Ishikawa (cell line): ENCODE measurements at regions not wholly inside any gene's neighbourhood (a gene's known extent, or its start where the extent isn't known, plus 50 kb on each side); places are given as distances from the start of the nearest gene placed in this dataset.

Source experiments
- CEBPB ChIP-seq: IDR thresholded peaks from 2 replicates; pipeline ENCODE4 v1.6.1; 2012
- CREB1 ChIP-seq: IDR thresholded peaks from 2 replicates; pipeline ENCODE4 v1.6.1; 2012; ENCODE audit warnings: low read depth
- EGR1 ChIP-seq: IDR thresholded peaks from 2 replicates; pipeline ENCODE4 v1.6.1; 2012
- EP300 ChIP-seq: IDR thresholded peaks from 2 replicates; pipeline ENCODE4 v1.6.1; 2012; ENCODE audit warnings: borderline replicate concordance
- FOXM1 ChIP-seq: IDR thresholded peaks from 2 replicates; pipeline ENCODE4 v1.6.1; 2012; ENCODE audit warnings: low read depth, borderline replicate concordance
- NFIC ChIP-seq: IDR thresholded peaks from 2 replicates; pipeline ENCODE4 v1.6.1; 2012
- RAD21 ChIP-seq: IDR thresholded peaks from 2 replicates; pipeline ENCODE4 v1.6.1; 2012; ENCODE audit warnings: low read depth
- TAF1 ChIP-seq: IDR thresholded peaks from 2 replicates; pipeline ENCODE4 v1.6.1; 2012; ENCODE audit warnings: low read depth, mild to moderate bottlenecking
- TCF12 ChIP-seq: IDR thresholded peaks from 2 replicates; pipeline ENCODE4 v1.6.1; 2012; ENCODE audit warnings: low read depth
- TEAD4 ChIP-seq: IDR thresholded peaks from 2 replicates; pipeline ENCODE4 v1.6.1; 2012
- YY1 ChIP-seq: IDR thresholded peaks from 2 replicates; pipeline ENCODE4 v1.6.1; 2012; ENCODE audit warnings: low read depth
- ZBTB7A ChIP-seq: IDR thresholded peaks from 2 replicates; pipeline ENCODE4 v1.6.1; 2012; ENCODE audit warnings: low read depth
- TF ChIP-seq, protein P1 (sequence below): IDR thresholded peaks from 2 replicates; pipeline ENCODE4 v1.6.1; 2012; ENCODE audit warnings: low read depth, mild to moderate bottlenecking
- TF ChIP-seq, protein P2 (sequence below): IDR thresholded peaks from 2 replicates; pipeline ENCODE4 v1.6.1; 2012
- TF ChIP-seq, protein P3 (sequence below): IDR thresholded peaks from 2 replicates; pipeline ENCODE4 v1.6.1; 2012

DNA sequence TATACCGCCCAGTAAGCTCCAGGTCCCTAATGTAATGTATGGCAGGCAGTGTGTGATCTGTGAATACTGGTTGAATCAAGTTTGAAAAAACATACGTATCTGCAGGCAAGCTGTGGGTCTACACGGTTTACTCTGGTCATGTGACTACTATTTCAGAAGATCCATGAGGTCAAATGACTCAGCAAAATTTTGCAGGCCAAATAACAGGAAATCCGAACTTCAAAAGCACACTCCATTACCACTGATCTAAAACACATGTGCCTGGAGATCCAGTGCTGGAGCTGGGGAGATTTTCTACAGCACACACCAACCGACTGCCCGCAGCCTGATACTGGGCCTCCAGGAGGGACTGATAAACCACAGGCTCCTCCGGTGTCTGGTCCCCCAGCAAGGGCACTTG lies 64.5 kb upstream of the SLC44A3 start:
- TF ChIP-seq CREB1 (no peak), RAD21 (no peak)
- TF ChIP-seq, protein P1, sequence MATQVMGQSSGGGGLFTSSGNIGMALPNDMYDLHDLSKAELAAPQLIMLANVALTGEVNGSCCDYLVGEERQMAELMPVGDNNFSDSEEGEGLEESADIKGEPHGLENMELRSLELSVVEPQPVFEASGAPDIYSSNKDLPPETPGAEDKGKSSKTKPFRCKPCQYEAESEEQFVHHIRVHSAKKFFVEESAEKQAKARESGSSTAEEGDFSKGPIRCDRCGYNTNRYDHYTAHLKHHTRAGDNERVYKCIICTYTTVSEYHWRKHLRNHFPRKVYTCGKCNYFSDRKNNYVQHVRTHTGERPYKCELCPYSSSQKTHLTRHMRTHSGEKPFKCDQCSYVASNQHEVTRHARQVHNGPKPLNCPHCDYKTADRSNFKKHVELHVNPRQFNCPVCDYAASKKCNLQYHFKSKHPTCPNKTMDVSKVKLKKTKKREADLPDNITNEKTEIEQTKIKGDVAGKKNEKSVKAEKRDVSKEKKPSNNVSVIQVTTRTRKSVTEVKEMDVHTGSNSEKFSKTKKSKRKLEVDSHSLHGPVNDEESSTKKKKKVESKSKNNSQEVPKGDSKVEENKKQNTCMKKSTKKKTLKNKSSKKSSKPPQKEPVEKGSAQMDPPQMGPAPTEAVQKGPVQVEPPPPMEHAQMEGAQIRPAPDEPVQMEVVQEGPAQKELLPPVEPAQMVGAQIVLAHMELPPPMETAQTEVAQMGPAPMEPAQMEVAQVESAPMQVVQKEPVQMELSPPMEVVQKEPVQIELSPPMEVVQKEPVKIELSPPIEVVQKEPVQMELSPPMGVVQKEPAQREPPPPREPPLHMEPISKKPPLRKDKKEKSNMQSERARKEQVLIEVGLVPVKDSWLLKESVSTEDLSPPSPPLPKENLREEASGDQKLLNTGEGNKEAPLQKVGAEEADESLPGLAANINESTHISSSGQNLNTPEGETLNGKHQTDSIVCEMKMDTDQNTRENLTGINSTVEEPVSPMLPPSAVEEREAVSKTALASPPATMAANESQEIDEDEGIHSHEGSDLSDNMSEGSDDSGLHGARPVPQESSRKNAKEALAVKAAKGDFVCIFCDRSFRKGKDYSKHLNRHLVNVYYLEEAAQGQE, result no peak
- TF ChIP-seq, protein P2, sequence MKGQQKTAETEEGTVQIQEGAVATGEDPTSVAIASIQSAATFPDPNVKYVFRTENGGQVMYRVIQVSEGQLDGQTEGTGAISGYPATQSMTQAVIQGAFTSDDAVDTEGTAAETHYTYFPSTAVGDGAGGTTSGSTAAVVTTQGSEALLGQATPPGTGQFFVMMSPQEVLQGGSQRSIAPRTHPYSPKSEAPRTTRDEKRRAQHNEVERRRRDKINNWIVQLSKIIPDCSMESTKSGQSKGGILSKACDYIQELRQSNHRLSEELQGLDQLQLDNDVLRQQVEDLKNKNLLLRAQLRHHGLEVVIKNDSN, result peak; percentile 67

DNA sequence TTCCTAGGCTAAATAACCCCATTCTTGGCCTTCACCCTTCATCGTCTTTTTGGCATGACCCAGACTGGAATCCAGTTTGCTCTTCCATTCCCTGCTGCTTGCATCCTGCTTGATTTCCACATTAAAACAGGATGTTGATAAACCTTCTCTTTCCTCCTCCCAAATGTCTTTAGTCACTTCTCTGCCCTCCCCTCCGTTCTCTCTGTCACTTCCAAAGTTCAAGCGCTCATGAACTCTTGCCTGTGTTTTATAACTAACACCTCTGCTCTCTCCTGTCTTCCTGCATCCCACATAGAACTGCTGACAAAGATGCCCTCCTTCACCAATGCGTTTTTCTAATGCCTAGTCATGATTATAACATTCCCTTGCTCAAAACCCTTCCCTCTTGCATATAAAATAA lies 65.6 kb upstream of the SLC44A3 start:
- no peak for TF ChIP-seq CEBPB

DNA sequence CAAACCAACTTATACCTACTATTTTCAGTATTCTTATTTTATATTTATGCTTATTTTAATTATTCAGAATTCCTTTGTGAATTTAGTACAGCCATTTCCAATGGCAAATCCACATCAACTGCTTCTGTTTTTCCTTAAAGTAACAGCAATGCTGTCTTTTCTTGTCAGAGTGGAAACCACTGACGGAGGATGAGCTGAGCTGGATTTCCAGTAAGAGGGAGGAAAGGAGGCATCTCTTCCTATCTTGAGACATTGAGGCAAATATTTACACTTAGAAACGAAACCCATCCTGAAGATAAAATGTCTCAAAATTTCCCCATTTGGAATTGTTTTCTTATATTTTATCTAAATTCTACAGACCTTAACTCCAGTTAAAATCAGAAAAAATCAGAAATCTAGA lies 66.1 kb upstream of the SLC44A3 start:
- no peak for TF ChIP-seq TEAD4

DNA sequence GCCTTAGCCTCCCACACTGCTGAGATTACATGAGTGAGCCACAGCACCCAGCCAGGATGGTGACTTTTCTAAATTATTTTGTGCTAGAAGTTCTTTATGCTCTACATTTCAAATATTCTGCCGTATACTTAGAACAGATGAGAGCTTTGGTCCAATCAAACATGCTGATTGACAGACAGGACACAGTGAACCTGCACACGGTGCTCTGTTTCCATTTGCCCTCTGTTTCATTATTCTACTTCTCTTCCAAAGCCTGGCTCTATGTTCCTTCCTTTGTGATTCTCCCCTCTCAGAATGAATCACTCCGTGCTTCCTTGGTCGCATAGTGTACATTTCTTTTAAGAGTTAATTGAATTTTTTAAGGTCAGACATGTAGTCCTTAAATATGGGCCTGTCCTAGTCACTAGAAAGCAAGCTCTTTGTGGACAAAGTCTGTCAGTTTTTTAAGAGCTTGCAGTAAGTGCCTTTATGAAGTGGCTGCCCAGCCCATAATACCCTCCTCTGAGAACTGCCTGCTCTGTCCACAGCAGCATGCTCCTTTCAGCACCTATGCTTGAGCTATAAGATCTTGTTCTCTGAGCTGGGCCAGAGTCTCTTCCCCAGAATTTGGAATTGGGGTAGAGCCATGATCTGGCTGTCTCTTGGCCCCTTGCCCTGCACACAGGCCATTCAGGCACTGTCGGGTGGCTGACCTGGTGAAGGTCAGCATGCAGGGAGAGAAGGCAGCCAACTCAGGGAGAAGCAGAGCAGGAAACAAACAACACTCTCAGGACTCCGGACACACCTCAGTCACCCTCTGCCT lies 66.8 kb upstream of the SLC44A3 start:
- TF ChIP-seq YY1 (no peak), ZBTB7A (no peak), EP300 (no peak), CEBPB (no peak), TAF1 (no peak), RAD21 (no peak), EGR1 (no peak), TCF12 (no peak), FOXM1 (no peak), CREB1 (no peak), TEAD4 (no peak), NFIC (no peak)
- TF ChIP-seq, protein P2, result no peak
- TF ChIP-seq, protein P1, result no peak
- TF ChIP-seq, protein P3, sequence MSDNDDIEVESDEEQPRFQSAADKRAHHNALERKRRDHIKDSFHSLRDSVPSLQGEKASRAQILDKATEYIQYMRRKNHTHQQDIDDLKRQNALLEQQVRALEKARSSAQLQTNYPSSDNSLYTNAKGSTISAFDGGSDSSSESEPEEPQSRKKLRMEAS, result no peak

DNA sequence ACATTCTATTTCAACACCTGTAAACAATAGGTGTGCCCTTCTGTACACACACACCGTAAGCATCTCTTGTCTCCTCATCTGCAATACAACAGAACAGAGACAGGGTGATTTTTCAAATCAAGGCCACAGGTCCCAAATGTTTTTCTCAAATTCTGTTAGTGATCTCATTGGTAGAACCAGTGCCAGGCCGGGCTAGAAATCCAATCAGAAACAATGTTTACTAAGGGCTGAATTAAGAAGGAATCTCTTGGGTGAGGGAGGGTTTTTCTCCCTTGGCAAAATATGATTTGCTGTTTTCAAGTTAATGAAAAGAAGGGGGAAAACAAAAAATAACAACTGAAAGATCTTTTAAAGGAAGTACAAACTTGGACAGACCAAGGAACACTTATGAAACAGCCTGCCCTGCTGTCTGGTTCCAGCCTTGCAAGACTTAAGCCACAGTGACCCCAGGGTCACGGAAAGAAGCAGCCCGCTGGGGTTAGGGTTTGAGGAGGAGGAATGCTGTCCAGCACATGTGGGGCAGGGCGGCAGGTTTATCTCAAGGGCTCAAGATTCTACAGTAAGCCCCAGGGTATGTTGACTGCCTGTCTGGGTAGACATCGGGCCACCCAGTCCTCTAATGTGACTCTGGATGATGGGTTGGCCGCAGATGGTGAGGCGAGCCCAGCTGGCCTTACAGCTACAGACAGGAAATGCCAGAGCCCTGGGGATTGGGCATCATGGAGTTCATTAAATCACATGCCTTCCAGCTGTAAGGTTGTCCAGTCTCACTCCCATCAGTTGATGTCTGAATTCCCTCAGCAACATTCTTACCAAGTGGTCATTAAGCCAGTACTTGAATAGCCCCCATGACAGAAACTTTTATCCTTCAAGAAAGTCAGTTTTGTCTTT lies 73.3 kb upstream of the SLC44A3 start:
- TF ChIP-seq NFIC (no peak), CEBPB (no peak), TCF12 (no peak), YY1 (no peak), FOXM1 (no peak), TEAD4 (no peak), EGR1 (no peak), ZBTB7A (no peak)
- TF ChIP-seq, protein P2, result no peak

DNA sequence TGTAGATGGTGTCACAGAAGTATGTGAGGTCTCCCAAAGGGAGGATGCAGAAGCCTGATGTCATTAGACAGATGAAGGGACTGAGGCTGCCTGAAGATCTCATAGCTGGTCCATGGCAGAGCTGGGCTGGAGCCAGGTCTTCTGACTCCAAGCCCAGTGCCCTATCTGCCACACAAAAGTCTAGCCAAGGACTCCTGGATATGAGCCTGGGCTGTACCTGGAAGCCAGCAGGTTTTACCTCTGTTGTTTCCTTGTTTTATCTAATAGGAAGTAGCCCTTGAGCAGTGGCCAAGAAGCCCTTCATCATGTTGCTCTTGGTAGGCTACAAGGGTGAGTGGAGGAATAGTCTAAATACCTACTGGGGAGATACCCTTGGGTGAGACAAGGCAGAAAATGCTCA lies 74.4 kb upstream of the SLC44A3 start:
- TF ChIP-seq, protein P3, result no peak
- TF ChIP-seq TAF1 (no peak), YY1 (no peak), NFIC (no peak), EGR1 (no peak), EP300 (no peak), TCF12 (no peak), FOXM1 (no peak), TEAD4 (no peak), CREB1 (no peak), RAD21 (no peak), CEBPB (no peak), ZBTB7A (no peak)
- TF ChIP-seq, protein P2, result no peak
- TF ChIP-seq, protein P1, result no peak
